ENCODE measurements at regions not wholly inside any gene's neighbourhood (a gene's known extent, or its start where the extent isn't known, plus 50 kb on each side); places are given as distances from the start of the nearest gene placed in this dataset.

- no peak for DNase-seq
- no peaks in the 10 kb centered on the region for H3K9me3 ChIP-seq (replicated peaks)
- no peaks in the 10 kb centered on the region for H3K27me3 ChIP-seq
- H3K36me3 ChIP-seq = no peaks in the 10 kb centered on the region
- H3K4me1 ChIP-seq = no peaks in the 10 kb centered on the region
- no peak overlapping the region for H3K27ac ChIP-seq
- H3K4me3 ChIP-seq = no peak overlapping the region
Observed at GRCh38 chr13:84923831-84924230, 875.4 kb downstream of the SLITRK6 start.

DNA sequence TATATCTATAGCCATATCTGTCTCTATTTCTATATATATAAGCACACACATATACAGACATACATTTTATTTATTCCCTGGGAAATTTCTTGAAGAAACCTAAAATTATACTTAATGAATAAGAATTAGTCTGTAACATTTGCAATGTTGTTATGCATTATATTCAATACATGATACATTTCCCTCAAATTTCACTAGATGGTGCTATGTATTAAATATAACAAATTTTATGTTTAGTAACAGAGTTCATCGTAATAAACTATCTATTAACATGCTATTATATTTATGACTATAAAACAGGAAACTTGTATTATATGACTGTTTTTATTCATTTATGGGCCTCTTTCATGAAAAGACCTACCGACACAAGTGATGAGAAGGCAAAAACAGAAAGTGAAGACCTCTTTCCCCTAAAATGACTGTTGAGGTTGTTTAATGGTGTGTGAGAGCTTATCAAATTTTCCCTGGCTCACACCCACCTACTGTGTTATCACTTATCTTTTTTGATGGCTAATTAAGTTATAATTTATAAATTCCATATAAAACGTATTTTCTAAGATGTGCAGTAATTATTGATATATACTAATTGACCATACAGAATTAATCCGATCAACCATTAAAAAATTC, 881.9 kb downstream of the SLITRK6 start:
- no peaks in the 10 kb centered on the region for H3K36me3 ChIP-seq
- H3K27ac ChIP-seq = no peak overlapping the region
- H3K9me3 ChIP-seq (replicated peaks) = no peaks in the 10 kb centered on the region
- DNase-seq = peak in 1 of 2 experiments; percentile 27
- H3K27me3 ChIP-seq = no peaks in the 10 kb centered on the region
- H3K4me3 ChIP-seq = no peak overlapping the region
- no peaks in the 10 kb centered on the region for H3K4me1 ChIP-seq

- Histone ChIP-seq H3K36me3 (no peaks in the 10 kb centered on the region), H3K27ac (no peak overlapping the region), H3K4me3 (no peak overlapping the region), H3K4me1 (no peaks in the 10 kb centered on the region), H3K27me3 (no peaks in the 10 kb centered on the region), H3K9me3 (replicated peaks) (no peaks in the 10 kb centered on the region)
- no peak for DNase-seq
Observed at GRCh38 chr13:84912720-84913119, 886.5 kb downstream of the SLITRK6 start.

DNA sequence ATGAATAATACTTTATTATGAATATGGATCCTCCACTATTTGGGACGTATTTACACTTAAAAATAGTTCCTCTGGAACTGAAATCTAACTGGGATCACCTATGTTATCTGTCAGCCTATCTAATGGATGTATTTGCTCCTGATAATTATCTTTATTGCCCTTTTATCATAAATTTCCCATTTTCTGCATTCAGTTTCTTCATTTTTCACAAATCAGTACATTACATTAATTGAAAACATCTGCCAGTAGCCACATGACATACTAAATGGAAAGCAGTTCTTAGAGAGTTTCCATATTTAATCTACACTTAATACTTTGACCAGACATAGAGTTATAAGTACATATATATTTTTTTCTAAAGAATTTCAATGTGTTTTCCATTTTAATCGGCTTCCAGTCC, 888.8 kb downstream of the SLITRK6 start:
- Histone ChIP-seq H3K4me1 (no peaks in the 10 kb centered on the region), H3K9me3 (replicated peaks) (no peaks in the 10 kb centered on the region), H3K36me3 (no peaks in the 10 kb centered on the region), H3K27ac (no peak overlapping the region), H3K27me3 (no peaks in the 10 kb centered on the region), H3K4me3 (no peak overlapping the region)
- DNase-seq = no peak

- Histone ChIP-seq H3K36me3 (no peaks in the 10 kb centered on the region), H3K9me3 (replicated peaks) (no peaks in the 10 kb centered on the region)
- no peak for DNase-seq
Observed at GRCh38 chr13:84903391-84903790, 895.8 kb downstream of the SLITRK6 start.

GRCh38 chr13:84902243-84902642, 897.0 kb downstream of the SLITRK6 start:
- Histone ChIP-seq H3K36me3 (no peaks in the 10 kb centered on the region), H3K4me1 (no peaks in the 10 kb centered on the region), H3K4me3 (no peak overlapping the region), H3K9me3 (replicated peaks) (no peaks in the 10 kb centered on the region), H3K27ac (no peak overlapping the region), H3K27me3 (no peaks in the 10 kb centered on the region)
- no peak for DNase-seq

More at GRCh38 chr13:84903391-84903790, 895.8 kb downstream of the SLITRK6 start:
- Histone ChIP-seq H3K27me3 (no peaks in the 10 kb centered on the region), H3K27ac (no peak overlapping the region), H3K4me1 (no peaks in the 10 kb centered on the region), H3K4me3 (no peak overlapping the region)

DNA sequence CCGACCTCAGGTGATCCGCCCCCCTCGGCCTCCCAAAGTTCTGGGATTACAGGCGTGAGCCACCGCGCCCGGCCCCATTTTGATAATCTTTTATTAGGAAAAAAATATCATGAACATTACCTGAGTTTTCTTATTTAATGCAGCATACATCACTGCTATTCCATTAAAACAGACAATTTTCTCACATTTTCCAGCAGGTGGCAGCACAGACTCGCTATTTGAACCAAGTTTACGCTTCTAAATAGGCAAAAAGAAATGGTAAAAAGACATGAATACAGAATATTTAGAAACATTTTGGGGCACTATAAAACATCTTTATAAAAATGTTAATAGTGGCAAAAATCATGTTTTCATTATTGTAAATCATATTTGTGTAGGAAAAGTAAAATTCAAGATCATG, 903.1 kb downstream of the SLITRK6 start:
- no peaks in the 10 kb centered on the region for H3K27me3 ChIP-seq
- no peaks in the 10 kb centered on the region for H3K9me3 ChIP-seq (replicated peaks)
- no peak overlapping the region for H3K27ac ChIP-seq
- H3K36me3 ChIP-seq = no peaks in the 10 kb centered on the region
- H3K4me1 ChIP-seq = no peaks in the 10 kb centered on the region
- DNase-seq = peak; percentile 24 to 69
- no peak overlapping the region for H3K4me3 ChIP-seq

DNA sequence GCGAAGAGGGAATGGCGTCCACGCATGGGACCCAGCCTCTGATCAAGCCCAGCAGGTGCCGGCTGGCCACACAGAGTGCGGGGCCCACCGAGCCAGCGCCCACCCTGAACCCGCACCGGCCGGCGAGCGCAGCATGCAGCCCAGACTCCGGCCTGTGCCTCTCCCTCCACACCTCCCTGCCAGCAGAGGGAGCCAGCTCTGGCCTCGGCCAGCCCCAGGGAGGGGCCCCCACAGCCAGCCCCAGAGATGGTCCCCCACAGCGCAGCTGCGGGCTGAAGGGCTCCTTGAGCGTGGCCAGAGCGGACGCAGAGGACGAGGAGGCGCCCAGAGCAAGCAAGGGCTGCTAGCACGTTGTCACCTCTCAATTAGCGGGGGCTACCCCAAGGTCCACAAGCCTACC, 904.5 kb downstream of the SLITRK6 start:
- Histone ChIP-seq H3K27ac (no peak overlapping the region), H3K9me3 (replicated peaks) (no peaks in the 10 kb centered on the region), H3K4me1 (no peaks in the 10 kb centered on the region), H3K36me3 (no peaks in the 10 kb centered on the region), H3K4me3 (no peak overlapping the region), H3K27me3 (no peaks in the 10 kb centered on the region)
- DNase-seq = no peak

- no peak overlapping the region for H3K27ac ChIP-seq
Observed at GRCh38 chr13:84885868-84886267, 913.4 kb downstream of the SLITRK6 start.

DNA sequence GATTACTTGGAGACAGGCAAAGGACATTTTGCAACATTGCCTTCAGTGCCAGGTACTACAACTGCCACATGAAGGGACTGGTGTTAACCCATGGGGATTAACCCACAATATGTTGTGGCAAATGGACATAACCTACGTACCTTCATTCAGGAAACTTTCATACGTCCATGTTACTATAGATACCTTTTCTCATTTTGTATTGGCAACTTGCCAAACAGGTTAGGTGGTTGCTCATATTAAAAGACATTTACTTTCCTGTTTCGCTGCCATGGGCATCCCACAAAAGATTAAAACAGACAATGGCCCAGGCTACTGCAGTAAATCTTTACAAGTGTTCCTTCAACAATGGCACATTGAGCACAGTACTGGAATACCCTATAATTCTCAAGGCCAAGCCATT, 925.3 kb downstream of the SLITRK6 start:
- Histone ChIP-seq H3K27ac (no peak overlapping the region), H3K4me3 (no peak overlapping the region), H3K9me3 (replicated peaks) (no peaks in the 10 kb centered on the region), H3K4me1 (no peaks in the 10 kb centered on the region), H3K27me3 (no peaks in the 10 kb centered on the region), H3K36me3 (no peaks in the 10 kb centered on the region)
- no peak for DNase-seq

More at GRCh38 chr13:84885868-84886267, 913.4 kb downstream of the SLITRK6 start:
- H3K4me3 ChIP-seq = no peak overlapping the region
- no peaks in the 10 kb centered on the region for H3K4me1 ChIP-seq
- no peak for DNase-seq
- H3K36me3 ChIP-seq = no peaks in the 10 kb centered on the region
- H3K9me3 ChIP-seq (replicated peaks) = no peaks in the 10 kb centered on the region
- H3K27me3 ChIP-seq = no peaks in the 10 kb centered on the region

- Histone ChIP-seq H3K36me3 (no peaks in the 10 kb centered on the region), H3K4me3 (no peak overlapping the region), H3K9me3 (replicated peaks) (no peaks in the 10 kb centered on the region), H3K4me1 (no peaks in the 10 kb centered on the region), H3K27me3 (no peaks in the 10 kb centered on the region), H3K27ac (no peak overlapping the region)
- DNase-seq = peak; percentile 17 to 42
Observed at GRCh38 chr13:84870190-84870589, 929.0 kb downstream of the SLITRK6 start.

DNA sequence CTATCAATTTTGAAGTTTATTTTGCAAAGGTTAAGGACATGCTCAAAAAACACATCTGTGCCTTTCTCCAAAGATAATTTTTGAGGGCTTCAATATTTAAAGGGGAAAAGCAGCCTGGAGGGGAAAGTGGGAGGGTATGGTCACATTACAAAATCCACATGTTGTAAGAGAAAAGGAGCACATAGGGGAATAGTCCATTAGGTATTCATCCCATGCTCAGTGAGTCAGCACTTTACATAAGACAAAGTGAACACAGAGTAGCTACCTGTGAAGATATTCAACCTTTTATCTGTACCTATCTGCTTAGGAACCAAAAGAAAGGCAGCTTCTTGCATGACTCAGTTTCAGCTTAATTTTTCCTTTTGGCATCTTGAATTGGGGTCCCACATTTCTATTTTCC, 932.0 kb downstream of the SLITRK6 start:
- no peak for DNase-seq
- no peak overlapping the region for H3K27ac ChIP-seq

DNA sequence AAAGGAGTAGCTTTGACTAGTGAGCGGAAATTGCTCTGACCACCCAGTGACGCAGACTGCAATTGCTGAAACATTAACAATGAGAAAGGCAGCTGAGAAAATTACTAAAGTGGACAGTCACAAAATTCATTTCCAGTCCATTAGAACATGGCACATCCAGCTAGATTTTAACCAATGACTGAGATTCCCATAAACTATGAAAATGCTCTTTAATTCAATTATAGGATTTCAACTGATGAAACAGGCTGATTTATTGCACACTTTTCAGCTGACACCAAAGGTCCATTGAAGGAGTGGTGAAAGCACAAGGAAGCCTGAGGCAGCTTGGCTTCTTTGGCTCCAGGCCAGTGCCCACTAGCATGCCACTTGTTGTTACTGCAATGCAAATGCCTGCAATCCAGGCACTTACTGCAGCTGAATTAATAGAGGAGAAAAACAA, 933.4 kb downstream of the SLITRK6 start:
- peak overlapping the region; percentile 44; the same call in 1 of the 2 replicates for H3K27ac ChIP-seq
- no peaks in the 10 kb centered on the region for H3K36me3 ChIP-seq
- no peak overlapping the region for H3K4me3 ChIP-seq
- no peaks in the 10 kb centered on the region for H3K27me3 ChIP-seq
- DNase-seq = peak; percentile 29 to 61
- H3K4me1 ChIP-seq = no peaks in the 10 kb centered on the region
- H3K9me3 ChIP-seq (replicated peaks) = no peaks in the 10 kb centered on the region

More for the DNA sequence above, 932.0 kb downstream of the SLITRK6 start:
- Histone ChIP-seq H3K4me1 (no peaks in the 10 kb centered on the region), H3K36me3 (no peaks in the 10 kb centered on the region), H3K27me3 (no peaks in the 10 kb centered on the region), H3K4me3 (no peak overlapping the region), H3K9me3 (replicated peaks) (no peaks in the 10 kb centered on the region)

DNA sequence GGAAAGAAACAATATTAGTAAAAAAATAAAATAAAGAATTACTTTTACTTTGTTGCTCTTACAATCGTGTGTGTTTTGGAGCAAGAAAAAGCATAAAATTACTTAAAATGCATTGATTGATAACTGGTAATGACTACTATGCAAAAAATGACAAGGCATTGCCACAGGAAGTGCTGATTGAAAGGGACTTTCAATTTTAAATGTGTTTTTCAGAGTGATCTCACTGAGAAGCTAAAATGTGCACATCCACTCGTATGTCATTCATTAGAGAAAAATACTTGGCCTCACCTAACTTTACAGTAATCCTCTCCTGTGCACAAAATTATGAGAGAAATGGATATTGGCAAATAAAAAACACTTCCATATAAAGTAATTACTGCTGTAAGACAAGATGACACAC, 934.9 kb downstream of the SLITRK6 start:
- no peak overlapping the region for H3K4me3 ChIP-seq
- no peak for DNase-seq
- H3K9me3 ChIP-seq (replicated peaks) = no peaks in the 10 kb centered on the region
- H3K4me1 ChIP-seq = no peaks in the 10 kb centered on the region
- H3K27me3 ChIP-seq = no peaks in the 10 kb centered on the region
- H3K36me3 ChIP-seq = no peaks in the 10 kb centered on the region
- no peak overlapping the region for H3K27ac ChIP-seq

- no peak overlapping the region for H3K4me3 ChIP-seq
- H3K27me3 ChIP-seq = no peaks in the 10 kb centered on the region
- no peaks in the 10 kb centered on the region for H3K4me1 ChIP-seq
- H3K36me3 ChIP-seq = no peaks in the 10 kb centered on the region
- H3K9me3 ChIP-seq (replicated peaks) = no peaks in the 10 kb centered on the region
- H3K27ac ChIP-seq = no peak overlapping the region
- DNase-seq = no peak
Observed at GRCh38 chr13:84847107-84847506, 952.1 kb downstream of the SLITRK6 start.

- no peaks in the 10 kb centered on the region for H3K36me3 ChIP-seq
- no peaks in the 10 kb centered on the region for H3K27me3 ChIP-seq
- DNase-seq = no peak
- no peak overlapping the region for H3K4me3 ChIP-seq
- no peaks in the 10 kb centered on the region for H3K9me3 ChIP-seq (replicated peaks)
- no peak overlapping the region for H3K27ac ChIP-seq
- no peaks in the 10 kb centered on the region for H3K4me1 ChIP-seq
Observed at GRCh38 chr13:84845907-84846619, 953.2 kb downstream of the SLITRK6 start.

Measured in SJCRH30 (cell line).